ENCODE measurements at regions not wholly inside any gene's neighbourhood (a gene's known extent, or its start where the extent isn't known, plus 50 kb on each side); places are given as distances from the start of the nearest gene placed in this dataset.

- H3K4me3 ChIP-seq (ENCODE audit: low read depth, low read length), result no peak overlapping the region
- DNase-seq (ENCODE audit: low read depth), result no peak
- TF ChIP-seq CTCF (IDR thresholded peaks at IDR 0.05; ENCODE audit: insufficient read depth, low read length), result no peak
Measured at GRCh38 chr2:155456222-155456621, 757.7 kb downstream of the KCNJ3 start.

- TF ChIP-seq CTCF (IDR thresholded peaks at IDR 0.05; ENCODE audit: insufficient read depth, low read length), result no peak
- H3K4me3 ChIP-seq (ENCODE audit: low read depth, low read length), result no peak overlapping the region
- no peak for DNase-seq (ENCODE audit: low read depth)
Measured at GRCh38 chr2:155442755-155443372, 744.4 kb downstream of the KCNJ3 start.

GRCh38 chr2:155442088-155442487 lies 743.6 kb downstream of the KCNJ3 start:
- H3K4me3 ChIP-seq (ENCODE audit: low read depth, low read length), result no peak overlapping the region
- no peak for TF ChIP-seq CTCF (IDR thresholded peaks at IDR 0.05; ENCODE audit: insufficient read depth, low read length)
- DNase-seq (ENCODE audit: low read depth), result no peak

GRCh38 chr2:155431004-155431507 lies 732.6 kb downstream of the KCNJ3 start:
- H3K4me3 ChIP-seq (ENCODE audit: low read depth, low read length), result no peak overlapping the region
- TF ChIP-seq CTCF (IDR thresholded peaks at IDR 0.05; ENCODE audit: insufficient read depth, low read length), result no peak
- no peak for DNase-seq (ENCODE audit: low read depth)

GRCh38 chr2:155427470-155427869 lies 729.0 kb downstream of the KCNJ3 start:
- DNase-seq (ENCODE audit: low read depth), result no peak
- no peak overlapping the region for H3K4me3 ChIP-seq (ENCODE audit: low read depth, low read length)
- TF ChIP-seq CTCF (IDR thresholded peaks at IDR 0.05; ENCODE audit: insufficient read depth, low read length), result no peak

GRCh38 chr2:155424518-155424917 lies 726.0 kb downstream of the KCNJ3 start:
- TF ChIP-seq CTCF (IDR thresholded peaks at IDR 0.05; ENCODE audit: insufficient read depth, low read length), result no peak
- no peak overlapping the region for H3K4me3 ChIP-seq (ENCODE audit: low read depth, low read length)
- no peak for DNase-seq (ENCODE audit: low read depth)

GRCh38 chr2:155418753-155419152 lies 720.3 kb downstream of the KCNJ3 start:
- H3K4me3 ChIP-seq (ENCODE audit: low read depth, low read length), result no peak overlapping the region
- no peak for DNase-seq (ENCODE audit: low read depth)
- TF ChIP-seq CTCF (IDR thresholded peaks at IDR 0.05; ENCODE audit: insufficient read depth, low read length), result no peak
